ENCODE measurements at regions not wholly inside any gene's neighbourhood (a gene's known extent, or its start where the extent isn't known, plus 50 kb on each side); places are given as distances from the start of the nearest gene placed in this dataset.

GRCh38 chr2:176553685-176554100 lies 284.5 kb downstream of the MTX2 start:
- Histone ChIP-seq H3K4me3 (ENCODE audit: severe bottlenecking) (peak overlapping the region; percentile 22), H3K36me3 (ENCODE audit: low read depth) (no peaks in the 10 kb centered on the region), H3K4me1 (ENCODE audit: insufficient read depth, poor library complexity, severe bottlenecking) (peaks cover 6% of the 10 kb centered on the region), H3K27me3 (ENCODE audit: insufficient read depth, poor library complexity, severe bottlenecking) (no peaks in the 10 kb centered on the region), H3K9me3 (ENCODE audit: severe bottlenecking) (no peaks in the 10 kb centered on the region), H3K27ac (ENCODE audit: poor library complexity, severe bottlenecking) (peak overlapping the region; percentile 28)
- DNase-seq (ENCODE audit: low spot score): peak; percentile 65
- TF ChIP-seq CTCF (IDR thresholded peaks at IDR 0.05; ENCODE audit: poor library complexity, severe bottlenecking): no peak
- peak; percentile 90 for ATAC-seq (ENCODE audit: low read depth)

DNA sequence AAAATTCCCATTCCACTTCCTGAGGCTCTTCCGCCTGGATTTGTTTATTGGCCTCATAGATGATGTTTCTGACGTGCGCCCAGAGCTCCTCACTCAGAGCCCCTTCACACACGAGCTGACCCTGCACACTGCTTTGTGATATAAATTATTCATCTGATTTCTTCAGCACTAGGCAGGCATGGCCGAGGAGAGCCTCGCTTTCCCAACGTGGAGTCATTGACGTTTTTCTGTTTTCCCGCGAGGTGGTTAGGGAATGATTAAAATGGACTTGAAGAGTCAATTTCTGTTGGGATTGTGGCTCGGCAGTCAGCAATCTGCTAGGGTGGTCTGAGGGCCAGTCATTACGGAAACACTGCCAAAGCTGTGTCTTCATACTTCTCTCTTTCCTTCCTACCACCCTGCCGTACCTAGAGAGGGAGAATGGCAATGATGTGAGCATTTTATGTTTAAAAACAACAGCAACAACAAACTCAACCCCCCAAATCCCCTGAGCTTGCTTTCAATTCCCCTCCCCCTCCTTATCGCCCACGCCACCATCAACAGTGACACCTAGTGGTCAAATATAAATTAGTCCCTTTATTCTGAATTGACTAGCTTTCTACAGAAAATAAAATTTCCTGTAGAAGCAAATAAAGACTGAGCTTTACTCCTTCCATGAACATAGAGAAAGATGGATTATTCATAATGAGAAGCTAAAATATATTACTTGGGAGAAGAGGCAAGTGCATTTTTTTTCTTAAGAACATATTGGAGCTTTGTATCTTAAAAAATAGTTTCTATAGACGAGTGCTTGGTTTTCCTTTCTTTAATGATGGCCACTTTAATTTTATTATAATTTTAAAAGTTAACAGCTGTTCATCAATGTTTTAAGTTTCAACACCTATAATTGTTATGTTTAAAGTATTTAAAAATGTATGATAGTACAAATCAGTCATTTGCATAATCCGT lies 285.1 kb downstream of the MTX2 start:
- Histone ChIP-seq H3K4me3 (ENCODE audit: severe bottlenecking) (peak overlapping the region; percentile 22), H3K9me3 (ENCODE audit: severe bottlenecking) (no peaks in the 10 kb centered on the region), H3K27me3 (ENCODE audit: insufficient read depth, poor library complexity, severe bottlenecking) (no peaks in the 10 kb centered on the region), H3K27ac (ENCODE audit: poor library complexity, severe bottlenecking) (peak overlapping the region; percentile 28), H3K4me1 (ENCODE audit: insufficient read depth, poor library complexity, severe bottlenecking) (peaks cover 6% of the 10 kb centered on the region), H3K36me3 (ENCODE audit: low read depth) (no peaks in the 10 kb centered on the region)
- peak; percentile 83 for TF ChIP-seq CTCF (IDR thresholded peaks at IDR 0.05; ENCODE audit: poor library complexity, severe bottlenecking)
- peak; percentile 53 for ATAC-seq (ENCODE audit: low read depth)
- no peak for DNase-seq (ENCODE audit: low spot score)

- Histone ChIP-seq H3K4me1 (ENCODE audit: insufficient read depth, poor library complexity, severe bottlenecking) (peaks cover 6% of the 10 kb centered on the region), H3K36me3 (ENCODE audit: low read depth) (no peaks in the 10 kb centered on the region), H3K4me3 (ENCODE audit: severe bottlenecking) (no peak overlapping the region), H3K27ac (ENCODE audit: poor library complexity, severe bottlenecking) (no peak overlapping the region), H3K9me3 (ENCODE audit: severe bottlenecking) (no peaks in the 10 kb centered on the region), H3K27me3 (ENCODE audit: insufficient read depth, poor library complexity, severe bottlenecking) (no peaks in the 10 kb centered on the region)
- DNase-seq (ENCODE audit: low spot score): no peak
- ATAC-seq (ENCODE audit: low read depth): no peak
- TF ChIP-seq CTCF (IDR thresholded peaks at IDR 0.05; ENCODE audit: poor library complexity, severe bottlenecking): no peak
These were observed 285.9 kb downstream of the MTX2 start for GRCh38 chr2:176555112-176555511.

DNA sequence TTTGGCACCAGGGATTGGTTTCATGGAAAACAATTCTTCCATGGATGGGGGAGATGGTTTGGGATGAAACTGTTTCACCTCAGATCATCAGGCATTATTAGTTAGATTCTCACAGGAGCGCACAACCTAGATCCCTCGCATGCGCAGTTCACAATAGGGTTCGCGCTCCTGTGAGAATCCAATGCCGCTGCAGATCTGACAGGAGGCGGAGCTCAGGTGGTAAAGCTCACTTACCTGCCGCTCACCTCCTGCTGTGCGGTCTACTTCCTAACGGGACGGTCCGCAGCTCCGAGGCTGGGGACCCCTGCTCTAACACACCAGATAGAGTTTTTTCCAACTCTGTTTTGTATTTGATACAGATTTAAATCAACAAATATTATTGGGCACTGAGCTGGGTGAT lies 286.5 kb downstream of the MTX2 start:
- DNase-seq (ENCODE audit: low spot score): no peak
- peaks cover 6% of the 10 kb centered on the region for H3K4me1 ChIP-seq (ENCODE audit: insufficient read depth, poor library complexity, severe bottlenecking)

More for the DNA sequence above, 286.5 kb downstream of the MTX2 start:
- no peak for TF ChIP-seq CTCF (IDR thresholded peaks at IDR 0.05; ENCODE audit: poor library complexity, severe bottlenecking)
- no peak overlapping the region for H3K27ac ChIP-seq (ENCODE audit: poor library complexity, severe bottlenecking)
- no peaks in the 10 kb centered on the region for H3K27me3 ChIP-seq (ENCODE audit: insufficient read depth, poor library complexity, severe bottlenecking)
- no peaks in the 10 kb centered on the region for H3K9me3 ChIP-seq (ENCODE audit: severe bottlenecking)
- ATAC-seq (ENCODE audit: low read depth): 0 out of 3 replicates have a peak, but pooled peaks have one; percentile 26
- H3K4me3 ChIP-seq (ENCODE audit: severe bottlenecking): no peak overlapping the region
- H3K36me3 ChIP-seq (ENCODE audit: low read depth): no peaks in the 10 kb centered on the region

Data from RWPE2 (cell line).